ENCODE measurements at regions not wholly inside any gene's neighbourhood (a gene's known extent, or its start where the extent isn't known, plus 50 kb on each side); places are given as distances from the start of the nearest gene placed in this dataset.

DNA sequence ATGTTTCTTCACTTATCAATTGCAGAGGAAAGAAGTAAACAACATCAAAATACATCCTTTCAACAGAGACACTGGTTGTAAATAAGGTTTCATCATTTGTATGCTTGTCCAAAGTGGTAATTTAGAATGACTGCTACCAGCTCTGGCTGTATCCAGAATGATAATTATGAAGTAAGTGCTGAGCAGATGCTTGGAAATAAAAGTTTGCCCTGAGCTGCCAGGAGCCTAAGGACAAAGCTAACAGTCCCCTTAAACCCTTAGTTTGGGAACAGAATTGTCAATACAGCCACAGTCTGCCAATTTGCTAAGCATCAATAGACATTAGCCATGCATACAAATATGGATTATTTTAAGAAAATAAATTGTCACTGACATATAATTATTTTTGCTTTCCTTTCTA is 147.0 kb upstream of the SLC13A1 start:
- TF ChIP-seq, protein P1, sequence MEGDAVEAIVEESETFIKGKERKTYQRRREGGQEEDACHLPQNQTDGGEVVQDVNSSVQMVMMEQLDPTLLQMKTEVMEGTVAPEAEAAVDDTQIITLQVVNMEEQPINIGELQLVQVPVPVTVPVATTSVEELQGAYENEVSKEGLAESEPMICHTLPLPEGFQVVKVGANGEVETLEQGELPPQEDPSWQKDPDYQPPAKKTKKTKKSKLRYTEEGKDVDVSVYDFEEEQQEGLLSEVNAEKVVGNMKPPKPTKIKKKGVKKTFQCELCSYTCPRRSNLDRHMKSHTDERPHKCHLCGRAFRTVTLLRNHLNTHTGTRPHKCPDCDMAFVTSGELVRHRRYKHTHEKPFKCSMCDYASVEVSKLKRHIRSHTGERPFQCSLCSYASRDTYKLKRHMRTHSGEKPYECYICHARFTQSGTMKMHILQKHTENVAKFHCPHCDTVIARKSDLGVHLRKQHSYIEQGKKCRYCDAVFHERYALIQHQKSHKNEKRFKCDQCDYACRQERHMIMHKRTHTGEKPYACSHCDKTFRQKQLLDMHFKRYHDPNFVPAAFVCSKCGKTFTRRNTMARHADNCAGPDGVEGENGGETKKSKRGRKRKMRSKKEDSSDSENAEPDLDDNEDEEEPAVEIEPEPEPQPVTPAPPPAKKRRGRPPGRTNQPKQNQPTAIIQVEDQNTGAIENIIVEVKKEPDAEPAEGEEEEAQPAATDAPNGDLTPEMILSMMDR (conservative IDR thresholded peaks at IDR 0.05; ENCODE audit: low read depth, low read length), result no peak
- TF ChIP-seq EZH2phosphoT487 (IDR thresholded peaks at IDR 0.05; ENCODE audit: borderline replicate concordance, low read length) (no peak), EZH2 (IDR thresholded peaks at IDR 0.05; ENCODE audit: low read length, unreplicated experiment) (no peak)

Measured in PC-3 (cell line).